HCT116 (cell line): ENCODE measurements at regions not wholly inside any gene's neighbourhood (a gene's known extent, or its start where the extent isn't known, plus 50 kb on each side); places are given as distances from the start of the nearest gene placed in this dataset.
A peak's percentile ranks its signal among the peaks of the same experiment; 100 is the strongest.
"Not testable (repeated sequence)": the region's sequence is repeated elsewhere in the genome, so short reads cannot be mapped to it uniquely, and the experiment has no call there.

Experiments used
- ATAC-seq: fragments of 200-7000 bp; cut with Tn5 transposase; 2 replicates; pipeline ENCODE4 v1.9.1; 2020; ENCODE audit warnings: mild to moderate bottlenecking, moderate library complexity
- BruUV-seq: library from RNA; stranded (reverse); fragments of 400-500 nt; replicated peaks from 2 replicates; lab custom pipeline; 2021; lab: Mats Ljungman, UMichigan
- CTCF ChIA-PET: fragments of 300-600 bp; sonication (Branson Sonifier 250); formaldehyde crosslinking; loops from one replicate; lab custom pipeline; 2021; ENCODE audit warnings: antibody characterized with exemption; lab: Charles Lee
- POLR2A ChIA-PET: fragments of 300-600, 350-600 bp; sonication (Branson Sonifier 250); formaldehyde crosslinking; loops from one replicate; lab custom pipeline; 2021; ENCODE audit warnings: antibody characterized with exemption; lab: Charles Lee
- RAD21 ChIA-PET, 2 experiments: fragments of 300-600 bp; sonication (Branson Sonifier 250); formaldehyde crosslinking; loops; one replicate each; lab custom pipeline; 2023; ENCODE audit warnings: low total read pairs in 2 of 2; ENCODE audit not compliant: uncharacterized antibody in 2 of 2, unreplicated experiment in 2 of 2, low non-redundant PET in 1 of 2; lab: Charles Lee
- DNase-seq: peaks from one replicate; pipeline ENCODE4 v3.0.0-alpha.2; 2010; ENCODE audit warnings: low read depth, low spot score
- H2AFZ ChIP-seq: fragments of 200-600 bp; shearing (Covaris generic), sonication (generic); 2 replicates; pipeline ENCODE4 v1.6.1; 2017; ENCODE audit warnings: low read depth, mixed run types, mixed read lengths, antibody characterized with exemption, low read length; ENCODE audit not compliant: poor library complexity, severe bottlenecking
- H3K27ac ChIP-seq: 2 replicates; pipeline ENCODE4 v1.5.1; 2012; ENCODE audit warnings: low read depth, low read length
- H3K27me3 ChIP-seq: fragments of 200-600 bp; sonication (generic); 2 replicates; pipeline ENCODE4 v1.6.1; 2016; ENCODE audit warnings: mixed run types, low read length, mixed read lengths; ENCODE audit not compliant: insufficient read depth
- H3K36me3 ChIP-seq, 2 experiments: fragments of 200-500 bp in 1 of 2; fragments of 200-600 bp in 1 of 2; sonication (Bioruptor generic) in 1 of 2; sonication (generic) in 1 of 2; 2 replicates each; pipeline versions ENCODE4 v1.5.1 to v1.6.1; 2014 to 2016; ENCODE audit warnings: low read length in 2 of 2, inconsistent platforms in 1 of 2, mixed read lengths in 1 of 2, mixed run types in 1 of 2; ENCODE audit not compliant: insufficient read depth in 2 of 2, control insufficient read depth in 1 of 2
- H3K4me1 ChIP-seq, 2 experiments: fragments of 200-600 bp in 1 of 2; sonication (generic) in 1 of 2; 2 replicates each; pipeline versions ENCODE4 v1.5.1 to v1.6.1; 2012 to 2017; ENCODE audit warnings: low read length in 2 of 2, inconsistent platforms in 1 of 2, mild to moderate bottlenecking in 1 of 2, mixed read lengths in 1 of 2, mixed run types in 1 of 2, moderate library complexity in 1 of 2; ENCODE audit not compliant: insufficient read depth in 2 of 2, control insufficient read depth in 1 of 2
- H3K4me2 ChIP-seq: fragments of 200-600 bp; sonication (generic); 2 replicates; pipeline ENCODE4 v1.6.1; 2017; ENCODE audit warnings: mixed run types, low read length, mixed read lengths
- H3K4me3 ChIP-seq, 2 experiments: fragments of 200-600 bp in 1 of 2; sonication (generic) in 1 of 2; replicated peaks in 1 of 2; 2 replicates each; pipeline ENCODE4 v1.5.1; 2011 to 2016; ENCODE audit warnings: low read length in 2 of 2, control low read depth in 1 of 2, low read depth in 1 of 2, mild to moderate bottlenecking in 1 of 2, mixed read lengths in 1 of 2, mixed run types in 1 of 2
- H3K79me2 ChIP-seq: fragments of 200-600 bp; sonication (generic); 2 replicates; pipeline ENCODE4 v1.6.1; 2017; ENCODE audit warnings: mild to moderate bottlenecking, mixed run types, low read length, moderate library complexity, mixed read lengths; ENCODE audit not compliant: insufficient read depth
- H3K9ac ChIP-seq: fragments of 200-600 bp; sonication (generic); 2 replicates; pipeline ENCODE4 v1.6.1; 2016; ENCODE audit warnings: low read length, mixed read lengths
- H3K9me2 ChIP-seq: fragments of 200-600 bp; sonication (generic), shearing (Covaris generic); 2 replicates; pipeline ENCODE4 v1.6.1; 2017; ENCODE audit warnings: mixed run types, mild to moderate bottlenecking, moderate library complexity; ENCODE audit not compliant: insufficient read depth
- H3K9me3 ChIP-seq, 2 experiments: fragments of 200-500 bp in 1 of 2; fragments of 200-600 bp in 1 of 2; sonication (Bioruptor generic) in 1 of 2; sonication (generic) in 1 of 2; 2 replicates each; pipeline ENCODE4 v1.6.1; 2014 to 2017; ENCODE audit warnings: low read length in 2 of 2, mixed read lengths in 2 of 2, inconsistent platforms in 1 of 2, low read depth in 1 of 2, mild to moderate bottlenecking in 1 of 2, mixed run types in 1 of 2, moderate library complexity in 1 of 2; ENCODE audit not compliant: control insufficient read depth in 1 of 2, insufficient read depth in 1 of 2
- H4K20me1 ChIP-seq: fragments of 200-600 bp; sonication (generic), shearing (Covaris generic); 2 replicates; pipeline ENCODE4 v1.6.1; 2017; ENCODE audit warnings: mixed run types, mild to moderate bottlenecking, moderate library complexity; ENCODE audit not compliant: insufficient read depth
- RAD21 ChIP-seq: IDR thresholded peaks from 2 replicates; pipeline ENCODE4 v1.6.1; 2012; ENCODE audit warnings: low read depth, mild to moderate bottlenecking
- intact Hi-C: fragments of 100-400 bp; cut with micrococcal nuclease; formaldehyde crosslinking; loops from 2 replicates; pipeline ENCODE4 v1.10.0; 2022

DNA sequence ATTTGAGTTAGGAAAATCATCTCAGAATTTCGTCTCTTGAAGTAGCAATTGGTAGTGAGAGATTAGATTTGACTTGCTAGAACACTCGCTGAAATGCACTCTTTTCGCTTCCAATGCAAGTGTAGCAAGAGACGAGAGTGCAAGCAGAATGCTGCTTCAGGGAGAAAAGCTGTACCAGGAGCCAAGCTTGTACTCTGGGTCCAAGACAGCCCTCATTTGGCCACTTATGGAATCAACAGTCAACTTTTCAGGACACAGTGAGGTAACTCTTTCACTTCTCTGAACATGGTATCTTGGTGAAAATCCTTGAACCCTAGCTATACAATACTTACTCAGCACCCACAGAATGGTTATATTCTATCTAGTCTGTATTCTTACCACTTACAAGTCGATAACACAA, 107.6 kb upstream of the TERB2 start:
- CTCF ChIA-PET, H3K4me3 ChIP-seq, H3K36me3 ChIP-seq, H3K4me1 ChIP-seq, BruUV-seq, H4K20me1 ChIP-seq, POLR2A ChIA-PET, ATAC-seq, H2AFZ ChIP-seq, H3K9me3 ChIP-seq, DNase-seq, H3K9me2 ChIP-seq, H3K4me2 ChIP-seq, H3K9ac ChIP-seq, H3K27ac ChIP-seq, H3K27me3 ChIP-seq, H3K79me2 ChIP-seq, RAD21 ChIA-PET, intact Hi-C loops: not testable (repeated sequence)
- peak; percentile 7; the same call in 1 of the 2 replicates for TF ChIP-seq RAD21

DNA sequence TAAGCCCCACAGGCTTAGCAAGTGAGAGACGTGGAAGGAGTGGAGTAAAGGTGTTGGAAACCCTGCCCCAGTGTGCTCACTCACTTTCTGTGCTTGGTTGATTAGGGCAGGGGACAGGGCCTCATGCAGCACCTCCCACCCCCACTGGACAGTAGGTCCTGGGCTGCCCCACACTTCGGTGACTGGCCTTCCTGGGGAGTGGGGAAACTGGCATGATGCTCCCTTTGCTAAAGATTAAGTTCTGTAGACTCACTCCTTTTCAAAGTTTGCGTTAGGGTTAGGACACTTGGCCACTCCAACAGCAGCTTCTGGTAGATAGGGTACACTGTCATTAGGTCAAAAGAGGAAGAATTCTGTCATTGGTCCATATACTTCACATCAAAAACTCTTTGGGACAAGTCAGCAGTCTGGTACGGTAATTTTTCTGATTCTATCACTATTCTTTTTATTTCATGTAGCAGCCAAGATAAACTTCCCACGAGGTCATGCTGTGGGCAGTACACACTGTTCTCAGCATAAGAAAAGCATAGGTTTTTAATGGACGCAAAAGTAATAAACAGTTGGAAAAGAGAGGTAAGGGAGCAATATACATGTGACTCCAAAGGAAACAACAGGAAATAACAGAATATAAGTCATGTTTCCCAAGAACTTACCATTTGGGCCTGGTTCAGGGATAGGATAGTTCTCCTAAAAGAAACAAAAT, 106.6 kb upstream of the TERB2 start:
- H3K9ac ChIP-seq, ATAC-seq, H3K36me3 ChIP-seq, H2AFZ ChIP-seq, H3K9me3 ChIP-seq, intact Hi-C loops, DNase-seq, POLR2A ChIA-PET, H3K9me2 ChIP-seq, H4K20me1 ChIP-seq, BruUV-seq, H3K4me1 ChIP-seq, CTCF ChIA-PET, H3K4me3 ChIP-seq, RAD21 ChIA-PET, H3K79me2 ChIP-seq, H3K4me2 ChIP-seq, H3K27me3 ChIP-seq, H3K27ac ChIP-seq: not testable (repeated sequence)
